ENCODE measurements at regions not wholly inside any gene's neighbourhood (a gene's known extent, or its start where the extent isn't known, plus 50 kb on each side); places are given as distances from the start of the nearest gene placed in this dataset.

GRCh38 chr1:194175251-194175650, 988.8 kb upstream of the B3GALT2 start:
- no peak for DNase-seq (ENCODE audit: low spot score)

GRCh38 chr1:194174528-194174927, 988.1 kb upstream of the B3GALT2 start:
- DNase-seq (ENCODE audit: low spot score) = no peak

- DNase-seq (ENCODE audit: low spot score) = no peak
Observed at GRCh38 chr1:194171596-194171995, 985.2 kb upstream of the B3GALT2 start.

DNA sequence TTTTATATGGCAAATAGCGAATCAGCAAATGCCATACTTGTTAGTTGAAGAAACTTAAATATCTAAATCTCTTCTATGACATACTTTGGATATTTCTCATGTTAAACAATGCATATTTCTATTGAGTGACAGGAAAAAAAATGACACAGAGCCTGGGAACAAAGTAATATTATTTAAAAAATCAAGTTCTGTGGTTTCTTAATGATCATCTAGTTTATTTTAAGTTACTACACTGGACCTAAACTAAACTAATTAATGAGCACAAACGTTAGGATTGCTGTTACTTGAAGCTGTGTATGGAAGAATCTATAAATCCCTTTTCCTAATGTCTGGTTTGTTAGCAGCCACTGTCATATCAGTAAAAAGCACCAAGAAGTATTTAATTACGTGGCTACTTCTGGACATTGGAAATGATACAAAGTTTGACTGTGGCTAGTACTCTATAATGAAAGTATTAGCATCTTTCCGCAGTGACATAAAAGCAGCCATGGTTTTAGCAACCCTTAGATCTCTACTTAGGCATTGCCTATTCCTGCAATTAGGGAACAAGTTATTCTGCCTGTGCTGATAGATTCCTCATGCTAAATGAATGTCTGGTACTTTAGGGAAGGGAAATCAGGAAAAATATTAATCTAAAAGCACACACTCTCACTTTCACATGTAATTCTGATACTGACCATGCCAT, 981.7 kb upstream of the B3GALT2 start:
- DNase-seq (ENCODE audit: low spot score) = no peak

GRCh38 chr1:194164755-194165154, 978.3 kb upstream of the B3GALT2 start:
- no peak for DNase-seq (ENCODE audit: low spot score)

DNA sequence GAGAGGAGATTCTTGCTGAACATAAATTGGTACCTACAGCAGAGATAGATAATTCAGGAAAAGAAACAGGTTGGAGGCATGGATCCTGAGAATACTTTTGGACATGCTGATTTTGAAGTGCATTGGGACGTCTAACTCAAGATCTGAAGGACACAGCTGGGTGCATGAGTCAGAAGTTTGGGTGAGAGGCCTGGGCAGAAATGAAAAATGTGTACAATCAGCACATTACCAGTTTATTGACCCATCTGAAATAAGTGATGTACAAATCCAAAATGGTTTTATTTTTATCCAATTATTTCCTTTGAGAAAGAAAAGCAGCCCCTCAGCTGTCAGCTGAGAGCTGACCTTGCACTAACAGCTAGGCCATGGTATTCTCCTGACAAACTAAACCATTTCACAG, 975.2 kb upstream of the B3GALT2 start:
- no peak for DNase-seq (ENCODE audit: low spot score)

DNA sequence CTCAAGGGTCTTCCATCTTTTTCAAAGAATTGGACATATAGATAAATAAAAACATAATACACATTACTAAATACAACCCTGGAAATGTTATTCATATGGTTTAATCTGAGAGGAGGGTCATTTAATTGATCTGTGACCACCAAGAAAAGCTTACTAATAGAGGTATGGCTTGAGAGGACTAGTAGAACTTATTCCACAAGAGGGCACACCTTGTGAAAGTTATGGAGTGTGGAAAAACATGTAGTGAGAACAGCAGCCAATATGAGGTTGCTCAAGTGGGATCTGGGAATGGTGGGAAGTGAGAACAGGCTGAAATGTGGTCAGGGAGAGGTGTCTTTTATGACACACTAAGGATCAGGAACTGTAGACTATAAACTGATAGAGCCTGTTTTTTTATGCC, 973.5 kb upstream of the B3GALT2 start:
- no peak for DNase-seq (ENCODE audit: low spot score)

DNA sequence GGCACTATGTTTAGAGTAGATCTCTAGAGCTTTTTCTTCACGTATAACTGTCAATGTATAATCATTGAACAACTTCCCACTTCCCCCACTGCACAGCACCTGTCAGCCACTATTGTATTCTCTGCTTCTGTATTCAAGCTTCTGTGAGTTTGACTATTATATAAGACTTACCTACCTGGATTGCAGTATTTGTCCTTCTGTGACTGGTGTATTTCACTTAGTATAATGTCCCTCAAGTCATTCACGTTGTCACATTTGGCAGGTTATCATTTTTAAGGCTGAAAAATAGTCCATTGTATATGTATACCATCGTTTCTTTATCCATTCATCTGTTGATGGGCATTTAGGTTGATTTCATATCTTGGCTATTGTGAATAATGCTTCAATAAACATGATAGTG, 969.5 kb upstream of the B3GALT2 start:
- no peak for DNase-seq (ENCODE audit: low spot score)

DNA sequence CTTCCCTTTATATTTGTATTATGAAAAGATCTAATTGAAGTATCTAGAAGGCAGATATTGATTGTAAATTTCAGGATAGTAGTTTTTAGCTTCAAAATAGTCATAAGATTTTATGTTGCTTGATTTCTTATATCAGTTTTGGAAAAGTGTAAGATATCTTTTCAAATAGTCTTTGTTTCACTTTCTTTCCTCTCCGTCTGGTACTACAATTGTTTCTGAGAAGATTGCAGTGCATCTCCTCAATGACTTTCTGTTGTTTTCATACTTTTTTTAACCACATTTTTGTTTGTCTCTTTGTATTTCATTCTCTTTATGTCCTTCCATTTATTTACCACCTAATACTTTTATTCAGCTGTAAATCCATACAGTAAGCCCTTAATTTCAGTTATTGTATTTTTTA, 964.6 kb upstream of the B3GALT2 start:
- no peak for DNase-seq (ENCODE audit: low spot score)

DNA sequence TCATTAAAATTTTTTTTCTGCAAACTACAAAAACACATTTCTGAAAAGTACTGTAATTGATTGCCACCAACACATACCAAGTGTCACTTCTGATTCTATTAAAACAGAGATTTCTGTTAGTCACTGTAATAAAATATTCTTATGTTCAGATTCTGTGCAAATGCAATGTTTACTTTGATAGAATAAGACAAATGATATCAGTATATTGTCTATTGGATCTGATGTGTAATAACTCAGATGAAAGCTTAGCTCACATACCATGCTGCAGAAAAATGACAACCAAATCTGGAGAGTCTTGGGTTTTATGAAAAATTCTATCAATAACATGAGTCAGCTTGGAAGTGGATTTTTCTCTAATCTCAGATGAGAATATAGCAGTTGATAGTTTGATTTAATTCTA, 963.8 kb upstream of the B3GALT2 start:
- no peak for DNase-seq (ENCODE audit: low spot score)

GRCh38 chr1:194133152-194133551, 946.7 kb upstream of the B3GALT2 start:
- no peak for DNase-seq (ENCODE audit: low spot score)

- DNase-seq (ENCODE audit: low spot score) = no peak
Observed at GRCh38 chr1:194118086-194118485, 931.7 kb upstream of the B3GALT2 start.

- DNase-seq (ENCODE audit: low spot score) = no peak
Observed at GRCh38 chr1:194117582-194117981, 931.2 kb upstream of the B3GALT2 start.

DNA sequence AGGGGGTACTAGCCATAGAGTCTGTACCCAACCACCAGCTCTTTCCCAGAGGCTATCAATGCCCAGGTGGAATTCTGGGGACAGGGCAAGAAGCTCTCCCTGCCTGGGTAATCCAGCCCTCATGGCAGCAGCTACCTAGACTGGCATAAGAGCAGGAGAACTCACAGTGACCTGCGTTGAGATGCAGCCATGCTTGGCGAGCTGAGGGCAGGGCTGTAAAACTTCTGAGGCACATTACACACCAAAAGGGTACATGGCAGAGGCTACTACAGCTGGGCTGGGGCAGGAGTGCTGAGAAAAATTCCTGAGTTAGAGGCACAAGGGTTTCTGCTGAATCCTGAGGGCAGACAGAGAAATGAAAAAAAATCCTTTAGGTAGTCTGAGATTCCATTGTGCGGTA, 927.9 kb upstream of the B3GALT2 start:
- DNase-seq (ENCODE audit: low spot score) = no peak

DNA sequence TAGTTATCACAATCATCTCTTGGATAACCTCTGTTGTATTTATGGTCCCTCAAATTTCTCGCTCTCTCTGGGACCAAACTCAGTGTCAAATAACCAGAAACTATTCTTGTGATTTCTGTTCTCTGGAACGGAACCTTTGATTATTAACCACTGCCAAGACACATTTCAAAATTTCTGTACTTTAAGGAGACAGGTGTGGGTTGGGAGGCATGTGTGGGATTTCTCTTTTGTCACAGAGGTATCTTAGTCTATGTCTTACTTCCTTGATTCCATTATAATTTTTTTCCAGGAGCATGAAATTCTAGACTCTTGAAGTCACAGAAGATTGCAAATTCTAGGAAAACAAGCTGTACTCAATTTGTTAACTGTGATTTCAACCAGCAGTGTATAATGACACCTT, 919.0 kb upstream of the B3GALT2 start:
- DNase-seq (ENCODE audit: low spot score) = no peak

- no peak for DNase-seq (ENCODE audit: low spot score)
Observed at GRCh38 chr1:194104247-194104844, 917.9 kb upstream of the B3GALT2 start.

GRCh38 chr1:194103516-194104246, 917.3 kb upstream of the B3GALT2 start:
- DNase-seq (ENCODE audit: low spot score) = no peak

GRCh38 chr1:194103101-194103500, 916.7 kb upstream of the B3GALT2 start:
- DNase-seq (ENCODE audit: low spot score) = no peak

- DNase-seq (ENCODE audit: low spot score) = no peak
Observed at GRCh38 chr1:194102607-194103006, 916.2 kb upstream of the B3GALT2 start.

- DNase-seq (ENCODE audit: low spot score) = no peak
Observed at GRCh38 chr1:194084755-194085154, 898.3 kb upstream of the B3GALT2 start.

- no peak for DNase-seq (ENCODE audit: low spot score)
Observed at GRCh38 chr1:194081444-194081843, 895.0 kb upstream of the B3GALT2 start.

- DNase-seq (ENCODE audit: low spot score) = no peak
Observed at GRCh38 chr1:194080826-194081225, 894.4 kb upstream of the B3GALT2 start.

DNA sequence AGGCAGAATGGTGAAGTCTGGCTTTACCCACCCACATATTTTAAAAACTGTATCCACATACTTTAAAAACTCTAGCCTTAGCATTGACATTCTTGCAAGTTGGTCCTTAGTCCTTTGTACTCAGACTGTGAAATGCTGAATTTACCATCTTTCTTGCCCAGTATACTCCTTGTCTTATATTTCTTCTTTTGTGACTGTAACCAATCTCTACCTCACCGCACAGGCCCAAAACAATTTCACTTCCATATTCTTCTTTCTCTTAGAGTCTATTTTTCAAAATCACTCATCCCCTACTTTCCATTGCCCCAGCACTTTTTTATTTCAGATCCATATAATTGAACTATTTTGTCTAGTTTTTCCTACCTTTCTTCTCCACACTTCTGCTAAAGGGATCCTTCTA, 892.4 kb upstream of the B3GALT2 start:
- DNase-seq (ENCODE audit: low spot score) = no peak
